ENCODE measurements at regions not wholly inside any gene's neighbourhood (a gene's known extent, or its start where the extent isn't known, plus 50 kb on each side); places are given as distances from the start of the nearest gene placed in this dataset.
A peak's percentile ranks its signal among the peaks of the same experiment; 100 is the strongest.
"Not testable (repeated sequence)": the region's sequence is repeated elsewhere in the genome, so short reads cannot be mapped to it uniquely, and the experiment has no call there.

GRCh38 chr7:6939896-6940295 lies 113.8 kb upstream of the CCZ1B start:
- not testable (repeated sequence) for DNase-seq

GRCh38 chr7:6946873-6947272 lies 120.8 kb upstream of the CCZ1B start:
- not testable (repeated sequence) for DNase-seq

- not testable (repeated sequence) for DNase-seq
Measured at GRCh38 chr7:6950231-6950630, 124.2 kb upstream of the CCZ1B start.

- DNase-seq = not testable (repeated sequence)
Measured at GRCh38 chr7:6951553-6951952, 125.5 kb upstream of the CCZ1B start.

- DNase-seq = peak in 1 of 2 donors; percentile 14
Measured at GRCh38 chr7:6953138-6953797, 127.2 kb upstream of the CCZ1B start.

GRCh38 chr7:6953798-6954181 lies 127.7 kb upstream of the CCZ1B start:
- not testable (repeated sequence) for DNase-seq

- DNase-seq = not testable (repeated sequence)
Measured at GRCh38 chr7:6955385-6955784, 129.3 kb upstream of the CCZ1B start.

- not testable (repeated sequence) for DNase-seq
Measured at GRCh38 chr7:6955990-6956566, 130.0 kb upstream of the CCZ1B start.

- DNase-seq = not testable (repeated sequence)
Measured at GRCh38 chr7:6958371-6958770, 132.3 kb upstream of the CCZ1B start.

- DNase-seq = not testable (repeated sequence)
Measured at GRCh38 chr7:6959942-6960341, 133.9 kb upstream of the CCZ1B start.

GRCh38 chr7:6962871-6963270 lies 136.8 kb upstream of the CCZ1B start:
- DNase-seq = not testable (repeated sequence)

- peak; percentile 49 to 58 for DNase-seq
Measured at GRCh38 chr7:6965051-6965450, 139.0 kb upstream of the CCZ1B start.

GRCh38 chr7:6970180-6970579 lies 144.1 kb upstream of the CCZ1B start:
- not testable (repeated sequence) for DNase-seq

GRCh38 chr7:6974876-6975275 lies 148.8 kb upstream of the CCZ1B start:
- not testable (repeated sequence) for DNase-seq

- not testable (repeated sequence) for DNase-seq
Measured at GRCh38 chr7:6975346-6975745, 149.3 kb upstream of the CCZ1B start.

GRCh38 chr7:6977368-6977767 lies 151.3 kb upstream of the CCZ1B start:
- not testable (repeated sequence) for DNase-seq

GRCh38 chr7:6978326-6978725 lies 152.3 kb upstream of the CCZ1B start:
- not testable (repeated sequence) for DNase-seq

- DNase-seq = not testable (repeated sequence)
Measured at GRCh38 chr7:6979456-6979855, 153.4 kb upstream of the CCZ1B start.

- DNase-seq = not testable (repeated sequence)
Measured at GRCh38 chr7:6982375-6982774, 156.3 kb upstream of the CCZ1B start.

- not testable (repeated sequence) for DNase-seq
Measured at GRCh38 chr7:6986892-6987291, 160.8 kb upstream of the CCZ1B start.

- DNase-seq = not testable (repeated sequence)
Measured at GRCh38 chr7:6988608-6989007, 162.5 kb upstream of the CCZ1B start.

- not testable (repeated sequence) for DNase-seq
Measured at GRCh38 chr7:6989968-6990367, 163.9 kb upstream of the CCZ1B start.

GRCh38 chr7:6990426-6991152 lies 164.5 kb upstream of the CCZ1B start:
- DNase-seq = not testable (repeated sequence)

- peak; percentile 78 to 84 for DNase-seq
Measured at GRCh38 chr7:6991169-6991611, 165.1 kb upstream of the CCZ1B start.

Measured in CD4-positive, alpha-beta T cell treated with Interleukin-4 for 1 hour (primary cell).